ENCODE measurements at regions not wholly inside any gene's neighbourhood (a gene's known extent, or its start where the extent isn't known, plus 50 kb on each side); places are given as distances from the start of the nearest gene placed in this dataset.
A peak's percentile ranks its signal among the peaks of the same experiment; 100 is the strongest.

DNA sequence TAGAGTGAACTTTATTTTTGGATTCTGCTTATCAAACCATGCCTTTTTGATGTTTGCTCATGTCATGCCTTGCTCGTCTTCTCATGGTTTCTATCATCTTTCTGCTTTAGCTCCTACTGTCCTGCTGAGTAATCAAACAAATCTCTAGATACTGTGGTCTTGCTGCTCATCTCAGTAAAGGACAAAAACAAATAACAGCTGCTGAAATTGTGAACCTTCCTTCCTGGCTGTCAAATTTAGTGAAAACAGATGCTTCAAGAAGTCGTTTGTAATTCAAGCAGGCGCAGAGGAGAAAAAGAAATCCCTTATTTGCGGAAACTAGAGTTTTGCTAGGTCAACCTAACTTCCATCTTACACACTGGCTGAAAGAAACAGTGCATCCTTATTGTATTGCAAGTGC is 616.1 kb upstream of the ALCAM start:
- no TSS peak for BruUV-seq (replicated peaks)
- intact Hi-C loops (cut with micrococcal nuclease), result no loop called here
- TF ChIP-seq, protein P1, sequence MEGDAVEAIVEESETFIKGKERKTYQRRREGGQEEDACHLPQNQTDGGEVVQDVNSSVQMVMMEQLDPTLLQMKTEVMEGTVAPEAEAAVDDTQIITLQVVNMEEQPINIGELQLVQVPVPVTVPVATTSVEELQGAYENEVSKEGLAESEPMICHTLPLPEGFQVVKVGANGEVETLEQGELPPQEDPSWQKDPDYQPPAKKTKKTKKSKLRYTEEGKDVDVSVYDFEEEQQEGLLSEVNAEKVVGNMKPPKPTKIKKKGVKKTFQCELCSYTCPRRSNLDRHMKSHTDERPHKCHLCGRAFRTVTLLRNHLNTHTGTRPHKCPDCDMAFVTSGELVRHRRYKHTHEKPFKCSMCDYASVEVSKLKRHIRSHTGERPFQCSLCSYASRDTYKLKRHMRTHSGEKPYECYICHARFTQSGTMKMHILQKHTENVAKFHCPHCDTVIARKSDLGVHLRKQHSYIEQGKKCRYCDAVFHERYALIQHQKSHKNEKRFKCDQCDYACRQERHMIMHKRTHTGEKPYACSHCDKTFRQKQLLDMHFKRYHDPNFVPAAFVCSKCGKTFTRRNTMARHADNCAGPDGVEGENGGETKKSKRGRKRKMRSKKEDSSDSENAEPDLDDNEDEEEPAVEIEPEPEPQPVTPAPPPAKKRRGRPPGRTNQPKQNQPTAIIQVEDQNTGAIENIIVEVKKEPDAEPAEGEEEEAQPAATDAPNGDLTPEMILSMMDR (IDR thresholded peaks at IDR 0.05; ENCODE audit: unreplicated experiment), result no peak
- ChIA-PET CTCF (no interaction called here), POLR2A (no interaction called here)
- no peak for DNase-seq (ENCODE audit: unreplicated experiment)
- H3K4me3 Mint-ChIP-seq (ENCODE audit: unreplicated experiment), result no peak overlapping the region
- H3K36me3 Mint-ChIP-seq (ENCODE audit: insufficient read depth, unreplicated experiment), result no peaks in the 10 kb centered on the region
- H3K4me1 Mint-ChIP-seq (ENCODE audit: insufficient read depth, unreplicated experiment), result no peaks in the 10 kb centered on the region
- no peaks in the 10 kb centered on the region for H3K9me3 Mint-ChIP-seq (ENCODE audit: unreplicated experiment)
- no peaks in the 10 kb centered on the region for H3K27me3 Mint-ChIP-seq (ENCODE audit: insufficient read depth, unreplicated experiment)
- no peak overlapping the region for H3K27ac Mint-ChIP-seq (ENCODE audit: low read depth, unreplicated experiment)

DNA sequence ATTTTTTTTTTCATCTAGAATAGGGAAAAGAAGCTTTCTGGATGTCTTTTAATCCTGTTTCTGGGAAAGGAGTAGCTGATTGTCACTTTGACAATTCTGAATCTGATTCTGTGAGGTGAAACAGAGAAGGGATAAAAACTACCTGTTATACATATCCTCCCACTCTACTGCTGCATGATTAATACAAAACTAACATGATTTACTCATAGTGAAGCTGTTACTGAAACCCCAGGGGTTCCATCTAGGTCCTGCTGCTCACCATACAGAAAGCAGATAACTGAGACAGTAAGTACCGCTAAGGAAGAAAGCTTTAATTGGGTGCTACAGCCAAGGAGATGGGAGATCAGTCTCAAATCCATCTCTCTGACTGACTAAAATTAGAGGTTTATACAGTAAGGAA is 610.9 kb upstream of the ALCAM start:
- no TSS peak for BruUV-seq (replicated peaks)
- CTCF ChIA-PET, result interaction anchor here (0.6 kb wide), 2 partner anchors 992 to 1563 kb away, joined by 3 to 4 read pairs; no protein-coding TSS in a partner anchor
- POLR2A ChIA-PET, result interaction anchor here (0.6 kb wide), 1 partner anchor 485 kb away, joined by 3 read pairs; no protein-coding TSS in a partner anchor
- Mint-ChIP-seq H3K27me3 (ENCODE audit: insufficient read depth, unreplicated experiment) (no peaks in the 10 kb centered on the region), H3K27ac (ENCODE audit: low read depth, unreplicated experiment) (no peak overlapping the region), H3K9me3 (ENCODE audit: unreplicated experiment) (no peaks in the 10 kb centered on the region), H3K4me3 (ENCODE audit: unreplicated experiment) (no peak overlapping the region), H3K36me3 (ENCODE audit: insufficient read depth, unreplicated experiment) (no peaks in the 10 kb centered on the region), H3K4me1 (ENCODE audit: insufficient read depth, unreplicated experiment) (no peaks in the 10 kb centered on the region)
- intact Hi-C loops (cut with micrococcal nuclease), result no loop called here
- no peak for DNase-seq (ENCODE audit: unreplicated experiment)
- TF ChIP-seq, protein P1 (IDR thresholded peaks at IDR 0.05; ENCODE audit: unreplicated experiment), result no peak

DNA sequence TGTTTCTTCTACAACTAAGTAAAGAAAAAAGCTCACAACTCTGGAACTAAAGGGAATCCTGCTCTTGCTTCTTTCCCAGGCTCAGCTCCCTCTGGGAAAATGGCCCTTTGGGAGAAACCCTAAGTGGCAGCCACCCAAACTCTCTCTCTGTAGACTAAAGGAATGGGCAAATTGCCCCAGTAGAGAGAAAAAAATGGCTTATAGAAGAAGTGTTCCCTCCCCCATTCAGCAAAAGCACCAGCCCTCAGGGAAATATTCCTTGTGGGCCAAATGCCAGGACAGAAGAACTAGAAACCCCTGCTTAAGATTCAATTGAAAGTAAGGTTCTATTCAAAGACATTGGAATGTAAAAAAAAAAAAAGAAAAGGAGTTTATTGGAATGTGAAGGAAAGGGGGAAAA is 603.7 kb upstream of the ALCAM start:
- H3K9me3 Mint-ChIP-seq (ENCODE audit: unreplicated experiment), result no peaks in the 10 kb centered on the region
- no TSS peak for BruUV-seq (replicated peaks)
- no peaks in the 10 kb centered on the region for H3K27me3 Mint-ChIP-seq (ENCODE audit: insufficient read depth, unreplicated experiment)
- no peaks in the 10 kb centered on the region for H3K4me1 Mint-ChIP-seq (ENCODE audit: insufficient read depth, unreplicated experiment)
- H3K36me3 Mint-ChIP-seq (ENCODE audit: insufficient read depth, unreplicated experiment), result no peaks in the 10 kb centered on the region
- TF ChIP-seq, protein P1 (IDR thresholded peaks at IDR 0.05; ENCODE audit: unreplicated experiment), result no peak
- DNase-seq (ENCODE audit: unreplicated experiment), result peak; percentile 36
- POLR2A ChIA-PET, result interaction anchor here (0.6 kb wide), 1 partner anchor 525 kb away, joined by 4 read pairs; no protein-coding TSS in a partner anchor
- intact Hi-C loops (cut with micrococcal nuclease), result loop anchor here (5.0 kb wide), 1 partner anchor 604 kb away; the partner anchor contains the start of gene ALCAM
- CTCF ChIA-PET, result interaction anchor here (1.8 kb wide), 1 partner anchor 37 kb away, joined by 3 read pairs; no protein-coding TSS in a partner anchor
- H3K27ac Mint-ChIP-seq (ENCODE audit: low read depth, unreplicated experiment), result no peak overlapping the region
- no peak overlapping the region for H3K4me3 Mint-ChIP-seq (ENCODE audit: unreplicated experiment)

DNA sequence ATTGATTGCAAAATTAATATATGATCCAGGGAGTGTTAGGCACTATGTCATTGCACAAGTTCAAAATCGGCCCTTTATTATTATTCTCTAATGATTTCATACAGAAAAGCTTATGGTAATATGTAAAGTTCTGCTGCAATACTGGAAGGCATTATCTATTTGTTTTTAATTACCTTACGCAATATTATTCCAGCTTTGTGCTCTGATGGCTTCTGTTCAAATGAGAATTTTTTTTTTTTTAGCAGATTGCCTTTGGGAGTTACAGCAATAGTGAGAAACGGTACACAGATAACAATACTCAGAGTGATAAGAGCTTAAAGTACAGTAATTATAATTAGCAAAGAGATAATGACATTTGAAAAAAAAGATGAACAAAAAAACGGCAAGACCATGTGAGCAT is 602.2 kb upstream of the ALCAM start:
- intact Hi-C loops (cut with micrococcal nuclease), result loop anchor here (5.0 kb wide), 1 partner anchor 603 kb away; the partner anchor contains the start of gene ALCAM
- Mint-ChIP-seq H3K4me3 (ENCODE audit: unreplicated experiment) (no peak overlapping the region), H3K9me3 (ENCODE audit: unreplicated experiment) (no peaks in the 10 kb centered on the region), H3K27ac (ENCODE audit: low read depth, unreplicated experiment) (no peak overlapping the region), H3K36me3 (ENCODE audit: insufficient read depth, unreplicated experiment) (no peaks in the 10 kb centered on the region), H3K4me1 (ENCODE audit: insufficient read depth, unreplicated experiment) (no peaks in the 10 kb centered on the region), H3K27me3 (ENCODE audit: insufficient read depth, unreplicated experiment) (no peaks in the 10 kb centered on the region)
- TF ChIP-seq, protein P1 (IDR thresholded peaks at IDR 0.05; ENCODE audit: unreplicated experiment), result no peak
- DNase-seq (ENCODE audit: unreplicated experiment), result no peak
- ChIA-PET CTCF (interaction anchor here (0.6 to 1.4 kb wide), 4 partner anchors 51 to 272 kb away, joined by 3 to 5 read pairs (median 3); no protein-coding TSS in a partner anchor), POLR2A (interaction anchor here (1.2 kb wide), 1 partner anchor 37 kb away, joined by 5 read pairs; no protein-coding TSS in a partner anchor)
- no TSS peak for BruUV-seq (replicated peaks)
